Kidney (tissue), 13 donors: ENCODE measurements at regions not wholly inside any gene's neighbourhood (a gene's known extent, or its start where the extent isn't known, plus 50 kb on each side); places are given as distances from the start of the nearest gene placed in this dataset.

ENCODE experiments used
- DNase-seq, 5 donors: peaks; one replicate each; pipeline ENCODE4 v3.0.0-alpha.2; 2013 to 2020
- FAIRE-seq: peaks from 2 replicates; lab custom pipeline; 2012; peaks lifted over from hg19 to GRCh38; lab: Jason Lieb, UNC
- H3K27ac ChIP-seq, 2 donors: one replicate each; pipeline ENCODE4 v1.7.0; 2013; ENCODE audit warnings: low read depth in 2 of 2, low read length in 2 of 2, inconsistent platforms in 1 of 2
- H3K27me3 ChIP-seq: one replicate; pipeline ENCODE4 v1.7.1; 2013; ENCODE audit warnings: low read length, inconsistent platforms; ENCODE audit not compliant: control insufficient read depth, insufficient read depth
- H3K36me3 ChIP-seq, 3 donors: one replicate each; pipeline versions ENCODE4 v1.7.0 to v1.7.1; 2013; ENCODE audit warnings: low read length in 3 of 3, control low read depth in 1 of 3, inconsistent platforms in 1 of 3; ENCODE audit not compliant: insufficient read depth in 3 of 3, control insufficient read depth in 2 of 3
- H3K4me1 ChIP-seq, 3 donors: one replicate each; pipeline versions ENCODE4 v1.7.0 to v1.7.1; 2013; ENCODE audit warnings: low read length in 3 of 3, inconsistent platforms in 1 of 3, low read depth in 1 of 3; ENCODE audit not compliant: control insufficient read depth in 2 of 3, insufficient read depth in 2 of 3
- H3K4me3 ChIP-seq, 3 donors: one replicate each; pipeline versions ENCODE4 v1.7.0 to v1.8.1; 2013; ENCODE audit warnings: low read length in 3 of 3, control low read depth in 1 of 3, inconsistent platforms in 1 of 3
- H3K9ac ChIP-seq, 3 donors: one replicate each; pipeline versions ENCODE4 v1.7.0 to v1.7.1; 2013; ENCODE audit warnings: low read length in 3 of 3, control low read depth in 1 of 3, inconsistent platforms in 1 of 3
- H3K9me3 ChIP-seq, 3 donors: one replicate each; pipeline versions ENCODE4 v1.7.0 to v1.7.1; 2013; ENCODE audit warnings: low read length in 3 of 3, control low read depth in 1 of 3, inconsistent platforms in 1 of 3; ENCODE audit not compliant: control insufficient read depth in 2 of 3, insufficient read depth in 1 of 3
- CTCF ChIP-seq: IDR thresholded peaks from 3 replicates; pipeline ENCODE4 v1.5.1; 2012; ENCODE audit warnings: mild to moderate bottlenecking, moderate library complexity, borderline replicate concordance; ENCODE audit not compliant: insufficient read depth; ENCODE audit errors: extremely low read depth
- intact Hi-C: fragments of 100-400 bp; cut with DNase I; formaldehyde crosslinking; loops from one replicate; pipeline ENCODE4 v1.11.1; 2022
- donor health status: control.
- donor health status: control.
- donor health status: control.
- donor health status: control.
- donor health status: control.
- donor health status: DM: yes; HTN: yes; CAD: no.
- donor health status: Normal renal cell carcinoma (clear cell type).

GRCh38 chr14:49203676-49204075 lies 382.5 kb downstream of the RPS29 start:
- H3K27me3 ChIP-seq: no peaks in the 10 kb centered on the region
- TF ChIP-seq CTCF: no peak
- H3K36me3 ChIP-seq: no peaks in the 10 kb centered on the region
- H3K4me1 ChIP-seq: no peaks in the 10 kb centered on the region
- FAIRE-seq: no peak
- no peak overlapping the region for H3K4me3 ChIP-seq
- no peak overlapping the region for H3K9ac ChIP-seq
- intact Hi-C loops: no loop called here
- H3K9me3 ChIP-seq: no peaks in the 10 kb centered on the region
- no peak overlapping the region for H3K27ac ChIP-seq
- DNase-seq: no peak

GRCh38 chr14:49199159-49199558 lies 387.0 kb downstream of the RPS29 start:
- no peaks in the 10 kb centered on the region for H3K36me3 ChIP-seq
- FAIRE-seq (no peak), DNase-seq (no peak)
- H3K27me3 ChIP-seq: no peaks in the 10 kb centered on the region
- no peaks in the 10 kb centered on the region for H3K4me1 ChIP-seq
- no peak for TF ChIP-seq CTCF
- H3K27ac ChIP-seq: no peak overlapping the region
- intact Hi-C loops: no loop called here
- no peaks in the 10 kb centered on the region for H3K9me3 ChIP-seq
- no peak overlapping the region for H3K9ac ChIP-seq
- H3K4me3 ChIP-seq: no peak overlapping the region

GRCh38 chr14:49196327-49196726 lies 389.9 kb downstream of the RPS29 start:
- H3K27me3 ChIP-seq: no peaks in the 10 kb centered on the region
- no peaks in the 10 kb centered on the region for H3K36me3 ChIP-seq
- FAIRE-seq (no peak), DNase-seq (no peak)
- no peak overlapping the region for H3K4me3 ChIP-seq
- H3K9ac ChIP-seq: no peak overlapping the region
- no peaks in the 10 kb centered on the region for H3K9me3 ChIP-seq
- intact Hi-C loops: no loop called here
- H3K4me1 ChIP-seq: no peaks in the 10 kb centered on the region
- no peak for TF ChIP-seq CTCF
- no peak overlapping the region for H3K27ac ChIP-seq

GRCh38 chr14:49194067-49194466 lies 392.1 kb downstream of the RPS29 start:
- Histone ChIP-seq H3K9ac (no peak overlapping the region), H3K27me3 (no peaks in the 10 kb centered on the region), H3K4me3 (no peak overlapping the region), H3K4me1 (no peaks in the 10 kb centered on the region), H3K27ac (no peak overlapping the region), H3K9me3 (no peaks in the 10 kb centered on the region), H3K36me3 (no peaks in the 10 kb centered on the region)
- no peak for TF ChIP-seq CTCF
- no peak for FAIRE-seq
- intact Hi-C loops: no loop called here
- no peak for DNase-seq
